ENCODE measurements at regions not wholly inside any gene's neighbourhood (a gene's known extent, or its start where the extent isn't known, plus 50 kb on each side); places are given as distances from the start of the nearest gene placed in this dataset.
A peak's percentile ranks its signal among the peaks of the same experiment; 100 is the strongest.
"Not testable (repeated sequence)": the region's sequence is repeated elsewhere in the genome, so short reads cannot be mapped to it uniquely, and the experiment has no call there.

DNA sequence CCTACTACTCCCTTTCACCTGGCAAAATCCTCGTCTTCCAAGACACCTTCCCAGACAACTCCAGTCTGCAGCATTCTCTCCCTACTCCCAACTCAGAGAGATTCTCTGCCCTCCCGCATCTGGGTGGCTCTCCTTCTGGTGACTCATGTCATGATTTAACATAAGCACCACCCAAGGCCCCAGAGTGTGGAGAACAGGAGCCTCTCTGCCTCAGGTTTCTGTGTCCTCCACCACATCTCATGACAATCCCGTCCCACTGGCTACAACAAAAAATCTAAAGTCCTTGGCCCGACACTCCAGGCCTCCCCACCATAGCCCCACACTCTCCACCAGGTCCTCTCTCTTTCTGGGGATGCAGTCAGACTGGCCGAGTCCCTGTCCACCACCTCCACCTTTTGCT, 197.1 kb downstream of the BCL11A start:
- no peak for DNase-seq

DNA sequence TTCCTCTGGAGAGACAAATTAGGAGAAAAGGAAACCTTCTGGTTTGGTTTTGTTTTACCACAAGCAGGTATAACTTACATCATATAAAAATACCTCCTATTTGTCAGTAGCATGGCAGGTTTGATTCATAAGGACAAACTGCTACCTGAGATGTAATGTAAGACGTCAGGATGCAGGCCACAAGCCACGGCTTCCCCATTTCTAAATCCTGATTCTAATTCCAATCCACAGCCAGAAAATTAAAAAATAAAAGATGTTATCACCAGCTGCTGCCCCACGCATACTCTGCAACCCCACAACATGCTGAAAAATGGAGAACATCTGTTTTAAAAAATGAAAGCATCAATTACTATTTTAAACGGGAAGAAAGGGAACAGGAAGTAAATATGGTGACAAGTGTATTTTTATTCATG, 197.6 kb downstream of the BCL11A start:
- no peak for DNase-seq

DNA sequence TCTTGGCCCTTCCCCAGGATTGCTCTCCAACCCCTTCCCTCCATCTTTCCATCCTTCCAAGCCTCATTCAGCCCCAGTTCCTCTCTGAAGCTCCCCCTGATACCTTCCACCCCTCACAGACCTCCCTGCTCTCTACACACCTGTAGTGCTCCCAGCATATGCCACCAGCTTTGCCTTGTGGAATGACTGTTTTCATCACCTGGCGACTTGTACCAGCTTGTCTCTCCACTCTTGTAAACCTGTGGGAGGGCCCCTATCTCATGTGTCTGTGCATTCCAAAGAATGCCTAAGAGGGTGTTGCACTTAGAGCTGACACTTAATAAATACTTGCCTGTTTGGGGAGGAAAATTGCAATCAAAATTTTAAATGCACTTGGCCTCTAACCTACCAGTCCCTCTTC, 198.7 kb downstream of the BCL11A start:
- DNase-seq = no peak

- no peak for DNase-seq
Observed at GRCh38 chr2:60353863-60354262, 199.6 kb downstream of the BCL11A start.

DNA sequence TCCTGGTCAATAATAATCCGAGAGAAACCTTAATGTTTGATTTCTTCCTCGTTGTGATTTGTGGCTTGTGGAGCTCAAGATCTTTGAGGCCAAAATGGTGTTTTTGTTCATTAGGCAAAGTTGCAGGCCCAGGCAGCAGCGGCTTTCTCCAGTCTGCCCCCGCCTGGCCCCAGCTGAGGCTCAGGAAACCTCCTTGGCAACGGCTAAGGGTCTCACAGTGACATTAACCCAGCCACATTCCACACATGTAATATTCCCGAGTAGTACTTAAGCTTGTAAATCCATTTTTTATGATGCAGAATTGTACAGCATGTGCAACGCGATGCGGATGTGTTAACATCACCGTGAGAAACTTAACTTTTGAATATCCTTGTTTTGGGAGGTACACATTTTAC, 200.1 kb downstream of the BCL11A start:
- DNase-seq = no peak

GRCh38 chr2:60352491-60353405, 200.7 kb downstream of the BCL11A start:
- no peak for DNase-seq

GRCh38 chr2:60351802-60352201, 201.7 kb downstream of the BCL11A start:
- no peak for DNase-seq

DNA sequence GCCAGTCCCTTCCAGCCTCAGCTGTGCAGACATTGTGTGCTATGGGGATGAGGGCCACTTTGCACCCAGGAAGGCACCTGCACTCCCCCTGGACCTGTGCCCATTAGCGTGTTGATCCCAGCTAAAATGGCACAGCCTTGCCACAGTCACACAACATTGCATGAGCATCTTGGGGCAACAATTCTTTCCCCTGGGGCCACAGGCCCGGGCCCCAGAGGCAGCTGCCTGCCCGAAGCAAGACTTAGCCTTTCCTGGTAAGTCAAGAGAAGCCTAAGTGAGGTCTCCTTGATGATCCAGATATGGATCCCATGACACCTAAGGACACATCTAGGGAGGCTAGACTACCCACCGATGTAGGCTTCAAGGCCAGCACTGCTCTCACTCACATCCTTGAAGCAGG, 202.1 kb downstream of the BCL11A start:
- DNase-seq = no peak

GRCh38 chr2:60350791-60351190, 202.7 kb downstream of the BCL11A start:
- no peak for DNase-seq

- DNase-seq = no peak
Observed at GRCh38 chr2:60347781-60348180, 205.7 kb downstream of the BCL11A start.

DNA sequence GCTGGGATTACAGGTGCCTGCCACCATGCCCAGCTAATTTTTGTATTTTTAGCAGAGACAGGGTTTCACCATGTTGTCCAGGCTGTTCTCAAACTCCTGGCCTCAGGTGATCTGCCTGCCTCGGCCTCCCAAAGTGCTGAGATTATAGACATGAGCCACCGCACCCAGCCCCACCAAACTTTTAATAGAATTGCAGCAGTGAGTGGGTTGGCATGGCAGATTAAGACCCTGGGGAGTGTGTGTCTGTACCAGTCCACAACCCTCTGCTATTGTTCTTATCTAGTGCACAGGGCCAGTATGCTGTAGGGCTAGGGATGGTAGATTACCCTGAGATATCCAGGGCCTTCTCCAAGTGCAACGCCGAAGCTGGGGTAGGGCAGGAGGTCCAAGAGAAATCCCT, 211.0 kb downstream of the BCL11A start:
- not testable (repeated sequence) for DNase-seq

DNA sequence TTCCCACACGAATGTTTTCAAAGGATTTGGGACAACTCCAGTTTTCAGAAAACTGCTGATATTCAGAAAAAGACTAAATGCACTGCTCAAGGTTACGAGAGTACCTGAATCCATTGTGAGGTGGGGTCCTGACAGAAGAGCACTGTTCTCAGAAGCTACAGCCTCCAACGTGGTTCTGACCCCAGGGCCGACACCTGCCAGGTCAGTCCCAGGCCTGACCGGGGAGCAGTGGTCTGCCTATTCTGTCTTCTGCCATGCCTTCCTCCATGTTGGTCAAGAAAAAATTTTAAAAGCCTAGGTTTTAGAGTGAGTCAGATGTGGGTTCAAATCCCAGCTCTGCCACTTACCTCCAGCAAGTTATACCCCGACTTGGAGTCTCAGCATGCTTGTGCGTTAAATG, 212.3 kb downstream of the BCL11A start:
- no peak for DNase-seq

DNA sequence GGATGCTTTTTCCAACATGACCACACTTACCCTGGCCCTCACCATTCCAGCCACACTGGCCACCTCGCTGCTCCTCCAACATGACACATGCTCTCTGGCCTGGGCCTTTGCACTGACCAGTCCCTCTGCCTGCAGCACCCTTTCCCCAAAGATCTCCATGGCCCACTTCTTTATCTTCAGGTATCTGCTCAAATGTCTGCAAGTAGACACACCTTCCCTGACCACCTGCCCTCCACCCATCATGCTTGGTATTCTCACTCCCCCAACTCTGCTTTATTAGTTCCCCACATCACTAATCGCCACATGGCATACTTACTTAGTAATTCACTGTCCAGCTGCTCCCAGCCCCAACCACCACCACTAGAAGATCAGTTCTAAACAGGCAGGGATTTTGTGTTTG, 214.2 kb downstream of the BCL11A start:
- no peak for DNase-seq

- no peak for DNase-seq
Observed at GRCh38 chr2:60337142-60337497, 216.3 kb downstream of the BCL11A start.

DNA sequence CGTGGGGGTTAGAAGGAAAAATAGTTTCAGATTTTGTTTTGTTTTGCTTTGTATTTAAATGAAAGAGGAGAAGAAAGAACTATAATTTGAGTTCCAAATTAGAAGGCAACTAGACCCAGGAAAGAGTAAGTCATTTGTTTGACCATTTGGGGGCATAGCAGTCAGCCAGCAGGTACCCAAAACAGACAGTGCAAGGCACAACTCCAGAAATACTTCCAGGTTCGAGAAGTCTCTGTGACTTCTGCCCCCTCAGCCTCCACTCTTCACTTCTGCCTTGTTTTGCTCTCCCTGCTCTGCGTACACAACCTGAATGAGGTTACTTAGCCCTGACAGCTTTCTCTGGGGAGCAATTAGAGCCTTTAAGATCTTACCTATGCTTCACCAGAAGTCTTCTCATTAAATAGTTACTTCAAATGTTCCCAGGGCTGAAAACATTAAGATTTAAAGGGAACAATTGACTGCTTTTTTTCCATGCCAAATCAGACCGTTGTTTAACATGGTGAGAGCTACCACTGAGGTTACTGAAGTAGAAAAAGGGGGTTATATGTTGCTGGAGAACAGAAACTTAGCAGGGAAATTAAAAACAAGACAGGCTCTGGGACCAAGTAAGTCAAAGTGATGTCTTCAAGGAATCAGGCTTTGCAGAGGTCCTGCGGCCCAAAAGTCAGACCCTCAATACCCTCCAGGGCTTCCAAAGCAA, 216.9 kb downstream of the BCL11A start:
- no peak for DNase-seq

DNA sequence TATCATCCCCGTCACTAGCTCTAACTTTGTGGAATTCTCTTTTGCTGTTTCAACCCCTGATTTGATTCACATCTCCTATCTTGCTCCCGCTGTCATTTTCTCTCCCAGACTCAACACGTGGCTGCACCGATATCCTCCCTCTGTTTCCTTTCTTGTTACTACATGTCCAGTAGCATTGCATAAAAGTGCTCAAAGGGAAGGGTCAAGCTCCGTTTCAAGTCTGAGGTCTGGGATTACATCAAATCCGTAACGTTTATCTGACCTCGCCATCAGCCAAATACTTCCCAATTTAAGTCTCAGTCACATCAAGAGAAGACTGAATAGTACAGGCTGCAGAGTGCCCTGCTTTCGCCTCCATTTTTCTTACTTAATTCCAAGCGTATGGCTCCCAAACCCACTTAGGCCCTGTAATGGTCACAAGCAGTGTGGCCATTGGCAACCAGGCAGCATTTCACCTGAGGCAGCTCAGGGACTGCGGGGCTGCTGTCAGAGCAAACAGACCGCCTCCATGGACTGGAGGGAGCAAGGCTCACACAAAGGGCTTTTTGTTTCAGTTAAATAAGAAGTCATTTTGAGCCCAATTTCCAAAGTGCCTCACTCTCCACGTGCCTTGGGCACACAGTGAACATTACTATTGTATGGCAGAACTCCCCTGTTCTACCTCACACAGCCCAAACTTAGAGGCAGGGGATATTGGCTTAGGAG, 217.8 kb downstream of the BCL11A start:
- no peak for DNase-seq

GRCh38 chr2:60334610-60335009, 218.8 kb downstream of the BCL11A start:
- DNase-seq = no peak

- DNase-seq = no peak
Observed at GRCh38 chr2:60333264-60333663, 220.2 kb downstream of the BCL11A start.

GRCh38 chr2:60331115-60331809, 222.2 kb downstream of the BCL11A start:
- peak; percentile 8 for DNase-seq

GRCh38 chr2:60329225-60329624, 224.2 kb downstream of the BCL11A start:
- DNase-seq = no peak

DNA sequence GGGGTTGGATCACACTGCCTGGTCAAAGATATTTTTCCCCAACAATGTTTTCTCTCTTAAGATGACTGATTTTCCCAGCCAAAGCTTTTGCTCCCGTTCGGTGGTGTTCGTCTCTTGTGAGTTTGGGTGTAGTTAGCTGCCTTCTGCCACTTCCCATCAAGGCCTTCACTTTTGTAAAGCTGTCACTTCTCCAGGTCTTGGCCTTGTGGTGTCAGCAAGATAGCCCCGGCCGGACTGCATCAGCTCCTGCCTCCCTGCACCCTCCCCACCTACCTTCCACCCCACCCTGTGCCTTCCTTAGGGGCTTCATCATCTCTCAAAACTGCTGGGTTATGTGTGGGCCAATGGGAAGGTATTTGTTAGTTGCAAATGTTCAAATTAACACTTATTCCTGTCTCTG, 228.9 kb downstream of the BCL11A start:
- no peak for DNase-seq

GRCh38 chr2:60321816-60322215, 231.6 kb downstream of the BCL11A start:
- DNase-seq = no peak

GRCh38 chr2:60320724-60321123, 232.7 kb downstream of the BCL11A start:
- no peak for DNase-seq

Data from OCI-M1 (cell line).